Stomach smooth muscle (tissue), 2 donors: ENCODE measurements at regions not wholly inside any gene's neighbourhood (a gene's known extent, or its start where the extent isn't known, plus 50 kb on each side); places are given as distances from the start of the nearest gene placed in this dataset.
"Not testable (repeated sequence)": the region's sequence is repeated elsewhere in the genome, so short reads cannot be mapped to it uniquely, and the experiment has no call there.

Experiments used
- H3K27ac ChIP-seq: one replicate; pipeline ENCODE4 v1.7.0; 2013; ENCODE audit warnings: mild to moderate bottlenecking, low read length, inconsistent platforms
- H3K27me3 ChIP-seq, 2 donors: one replicate each; pipeline ENCODE4 v1.7.0; 2013; ENCODE audit warnings: low read length in 2 of 2; ENCODE audit not compliant: insufficient read depth in 2 of 2, control insufficient read depth in 1 of 2
- H3K36me3 ChIP-seq, 2 donors: one replicate each; pipeline ENCODE4 v1.7.0; 2013; ENCODE audit warnings: low read length in 2 of 2; ENCODE audit not compliant: control insufficient read depth in 2 of 2, insufficient read depth in 2 of 2
- H3K4me1 ChIP-seq: one replicate; pipeline ENCODE4 v1.7.0; 2013; ENCODE audit warnings: low read length; ENCODE audit not compliant: control insufficient read depth, insufficient read depth
- H3K4me3 ChIP-seq, 2 donors: one replicate each; pipeline ENCODE4 v1.7.0; 2013; ENCODE audit warnings: low read length in 2 of 2
- H3K9ac ChIP-seq, 2 donors: one replicate each; pipeline ENCODE4 v1.7.0; 2013; ENCODE audit warnings: low read length in 2 of 2, mild to moderate bottlenecking in 1 of 2
- H3K9me3 ChIP-seq, 2 donors: one replicate each; pipeline ENCODE4 v1.7.0; 2013; ENCODE audit warnings: low read length in 2 of 2; ENCODE audit not compliant: control insufficient read depth in 2 of 2
- donor health status: healthy.
- donor health status: Pancreatic carcinoma.

DNA sequence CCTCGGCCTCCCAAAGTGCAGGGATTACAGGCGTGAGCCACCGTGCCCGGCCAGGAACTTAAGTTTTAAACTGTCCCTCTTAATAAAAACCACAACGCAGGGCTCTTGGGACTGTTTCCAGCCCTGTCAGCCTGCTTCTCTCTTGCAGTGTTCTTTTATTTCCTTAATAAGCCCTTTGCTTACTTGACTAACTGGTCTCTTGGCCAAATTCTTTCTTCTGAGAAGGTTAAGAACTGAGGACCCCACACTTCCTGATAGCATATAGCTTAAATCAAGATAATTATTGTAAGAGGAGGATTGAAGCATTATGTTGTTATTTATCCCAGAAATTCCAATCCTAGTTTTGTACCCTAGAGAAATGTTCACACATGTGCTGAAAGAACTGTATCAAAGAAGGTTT, 128.2 kb upstream of the UXS1 start:
- no peak overlapping the region for H3K4me3 ChIP-seq
- no peaks in the 10 kb centered on the region for H3K36me3 ChIP-seq
- H3K9ac ChIP-seq: no peak overlapping the region
- H3K27me3 ChIP-seq: no peaks in the 10 kb centered on the region
- peak overlapping the region; percentile 8 for H3K27ac ChIP-seq
- no peaks in the 10 kb centered on the region for H3K4me1 ChIP-seq
- no peaks in the 10 kb centered on the region for H3K9me3 ChIP-seq

DNA sequence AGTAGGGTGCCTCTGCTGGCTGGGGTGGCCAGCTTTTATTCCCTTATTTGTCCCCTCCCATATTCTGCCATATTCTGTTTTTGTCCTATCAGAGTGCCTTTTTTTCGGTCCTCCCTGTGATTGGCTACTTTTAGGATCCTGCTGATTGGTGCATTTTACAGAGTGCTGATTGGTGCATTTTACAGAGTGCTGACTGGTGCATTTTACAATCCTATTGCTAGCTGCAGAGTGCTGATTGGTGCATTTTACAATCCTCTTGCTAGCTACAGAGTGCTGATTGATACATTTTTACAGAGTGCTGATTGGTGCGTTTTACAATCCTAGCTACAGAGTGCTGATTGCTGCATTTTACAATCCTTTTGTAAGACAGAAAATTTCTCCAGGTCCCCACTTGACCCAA, 126.3 kb upstream of the UXS1 start:
- H3K27me3 ChIP-seq, H3K4me1 ChIP-seq, H3K9me3 ChIP-seq, H3K27ac ChIP-seq, H3K9ac ChIP-seq, H3K4me3 ChIP-seq, H3K36me3 ChIP-seq: not testable (repeated sequence)

DNA sequence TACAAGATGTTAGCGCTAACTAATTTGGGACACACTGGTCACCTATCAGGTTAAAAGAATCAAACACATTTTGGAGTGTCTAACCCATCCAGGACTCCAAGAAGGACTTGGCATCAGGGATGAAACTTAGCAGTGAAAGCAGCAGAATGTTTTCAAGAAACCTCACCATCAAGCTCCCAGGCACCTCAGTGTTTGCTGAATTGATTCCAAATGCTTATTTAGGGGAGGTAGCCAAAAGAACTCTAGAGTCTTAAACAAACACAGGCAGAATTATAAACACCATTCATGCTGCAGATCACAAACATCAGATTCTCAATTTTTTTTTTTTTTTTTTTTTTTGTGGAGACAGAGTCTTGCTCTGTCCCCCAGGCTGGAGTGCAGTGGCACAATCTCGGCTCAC, 122.8 kb upstream of the UXS1 start:
- Histone ChIP-seq H3K4me3 (no peak overlapping the region), H3K4me1 (no peaks in the 10 kb centered on the region), H3K36me3 (no peaks in the 10 kb centered on the region), H3K27me3 (no peaks in the 10 kb centered on the region), H3K27ac (no peak overlapping the region), H3K9ac (no peak overlapping the region), H3K9me3 (no peaks in the 10 kb centered on the region)

DNA sequence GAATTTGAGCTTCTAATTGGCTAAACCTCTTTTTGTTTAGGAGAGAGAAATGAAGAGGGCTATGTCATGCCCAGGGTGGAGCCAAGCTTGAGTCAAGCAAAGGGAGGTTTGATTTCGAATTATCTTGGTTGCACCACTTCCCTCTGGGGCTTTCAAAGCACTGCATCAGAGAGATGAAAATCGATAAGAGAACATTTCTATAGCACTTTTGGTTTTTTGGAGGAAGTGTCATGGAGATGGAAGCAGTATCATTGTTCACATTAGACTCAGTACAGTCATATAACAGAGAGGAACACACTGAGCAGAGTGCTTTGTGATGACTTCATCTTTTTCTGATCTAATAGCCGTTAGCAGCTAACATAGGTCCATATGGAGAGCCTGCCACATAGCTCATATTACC, 120.3 kb upstream of the UXS1 start:
- Histone ChIP-seq H3K9ac (no peak overlapping the region), H3K4me3 (no peak overlapping the region), H3K36me3 (no peaks in the 10 kb centered on the region), H3K27me3 (no peaks in the 10 kb centered on the region), H3K9me3 (no peaks in the 10 kb centered on the region), H3K27ac (no peak overlapping the region), H3K4me1 (no peaks in the 10 kb centered on the region)

DNA sequence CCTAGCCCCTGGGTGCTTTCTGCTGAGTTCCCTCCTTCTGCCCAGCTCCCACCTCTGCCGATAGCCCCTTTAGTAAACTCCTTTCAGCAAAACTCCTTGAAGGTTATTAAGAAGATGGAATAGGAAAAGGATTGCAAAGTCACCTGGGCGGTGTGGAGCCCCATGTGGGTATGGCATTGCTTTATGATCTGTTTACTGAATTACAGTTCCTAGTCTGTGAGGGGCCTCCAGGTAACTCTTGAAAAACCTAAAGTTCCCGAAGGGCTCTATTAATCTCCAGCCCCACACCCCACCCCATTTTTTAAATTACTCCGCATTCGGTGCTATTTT, 116.9 kb upstream of the UXS1 start:
- Histone ChIP-seq H3K27me3 (no peaks in the 10 kb centered on the region), H3K4me1 (no peaks in the 10 kb centered on the region), H3K9ac (no peak overlapping the region), H3K36me3 (no peaks in the 10 kb centered on the region), H3K4me3 (no peak overlapping the region), H3K27ac (no peak overlapping the region), H3K9me3 (no peaks in the 10 kb centered on the region)

DNA sequence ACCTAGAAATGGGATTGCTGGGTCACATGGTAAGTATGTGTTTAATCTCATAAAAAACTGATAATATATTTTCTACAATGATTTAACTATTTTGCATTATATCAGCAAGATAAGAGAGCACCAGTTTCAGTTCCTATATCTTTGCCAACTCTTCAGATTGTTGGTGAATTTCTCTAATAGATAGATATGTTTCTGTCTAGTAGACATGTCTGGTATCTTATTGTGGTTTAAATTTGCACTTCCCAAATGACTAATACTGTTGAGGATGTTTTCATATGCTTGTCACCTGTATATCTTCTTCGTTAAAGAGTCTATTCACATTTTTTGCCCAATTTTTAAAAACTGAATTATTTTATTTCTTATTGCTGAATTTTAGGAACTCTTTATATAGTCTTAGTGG, 113.8 kb upstream of the UXS1 start:
- Histone ChIP-seq H3K9me3 (no peaks in the 10 kb centered on the region), H3K4me1 (no peaks in the 10 kb centered on the region), H3K4me3 (no peak overlapping the region), H3K9ac (no peak overlapping the region), H3K27me3 (no peaks in the 10 kb centered on the region), H3K36me3 (no peaks in the 10 kb centered on the region), H3K27ac (no peak overlapping the region)

DNA sequence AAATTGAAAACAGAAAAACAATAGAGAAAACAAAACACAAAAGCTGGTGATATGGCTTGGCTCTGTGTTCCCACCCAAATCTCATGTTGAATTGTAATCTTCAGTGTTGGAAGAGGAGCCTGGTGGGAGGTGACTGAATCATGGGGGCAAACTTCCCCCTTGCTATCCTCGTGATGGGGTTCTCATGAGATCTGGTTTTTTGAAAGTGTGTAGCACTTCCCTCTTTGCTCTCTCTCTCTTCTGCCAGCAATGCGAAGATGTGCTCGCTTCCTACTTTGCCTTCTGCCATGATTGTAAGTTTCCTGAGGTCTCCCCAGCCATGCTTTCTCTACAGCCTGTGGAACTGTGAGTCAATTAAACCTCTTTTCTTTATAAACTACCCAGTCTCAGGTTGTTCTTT, 112.3 kb upstream of the UXS1 start:
- H3K27ac ChIP-seq: no peak overlapping the region
- no peaks in the 10 kb centered on the region for H3K36me3 ChIP-seq
- H3K27me3 ChIP-seq: no peaks in the 10 kb centered on the region
- no peaks in the 10 kb centered on the region for H3K4me1 ChIP-seq
- no peaks in the 10 kb centered on the region for H3K9me3 ChIP-seq
- H3K9ac ChIP-seq: no peak overlapping the region
- H3K4me3 ChIP-seq: no peak overlapping the region

DNA sequence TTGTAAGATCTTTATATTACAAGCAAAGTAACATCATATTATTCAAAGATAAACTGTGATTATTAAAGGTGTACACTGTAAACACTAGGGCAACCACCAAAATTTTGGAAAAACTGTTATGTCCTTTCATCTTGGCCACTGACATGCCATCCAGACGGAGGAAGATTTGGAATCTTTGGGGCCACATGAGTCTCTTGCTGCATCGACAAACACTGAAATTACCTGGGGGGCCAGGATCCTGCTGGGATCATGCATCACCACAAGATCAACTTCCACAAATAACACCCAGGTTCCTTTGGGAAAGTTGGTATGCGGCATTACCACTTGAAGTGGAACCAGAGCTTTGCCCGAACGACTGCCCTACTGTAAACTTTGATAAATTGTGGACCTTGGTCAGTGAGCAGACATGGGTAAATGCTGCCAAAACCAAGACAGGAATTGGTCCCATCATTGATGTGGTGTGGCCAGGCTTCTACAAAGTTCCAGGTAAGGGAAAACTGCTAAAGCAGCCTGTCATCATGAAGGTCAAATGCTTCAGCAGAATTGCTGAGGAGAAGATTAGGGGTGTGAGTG, 110.6 kb upstream of the UXS1 start:
- no peak overlapping the region for H3K4me3 ChIP-seq
- H3K27me3 ChIP-seq: no peaks in the 10 kb centered on the region
- no peaks in the 10 kb centered on the region for H3K9me3 ChIP-seq
- no peaks in the 10 kb centered on the region for H3K4me1 ChIP-seq
- H3K27ac ChIP-seq: no peak overlapping the region
- H3K9ac ChIP-seq: no peak overlapping the region
- no peaks in the 10 kb centered on the region for H3K36me3 ChIP-seq

DNA sequence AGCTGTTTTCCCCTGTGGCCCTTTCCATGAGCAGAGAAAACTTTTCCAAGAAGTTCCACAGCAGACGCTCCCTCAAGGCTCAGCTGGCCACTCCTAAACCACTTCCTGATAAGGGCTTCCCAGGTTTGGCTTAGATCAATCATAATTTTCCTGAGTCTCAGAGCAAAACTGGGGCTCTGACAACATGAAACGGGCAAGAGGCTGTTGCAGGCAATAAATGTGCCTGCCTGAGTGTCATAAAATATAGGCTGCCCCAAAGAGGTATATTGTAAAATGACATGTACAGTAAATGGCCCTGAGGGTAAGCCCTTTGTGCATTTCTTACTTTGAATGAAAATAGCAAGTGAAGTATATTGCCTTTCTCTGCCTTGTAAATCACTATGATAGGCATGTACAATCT, 105.6 kb upstream of the UXS1 start:
- H3K36me3 ChIP-seq: no peaks in the 10 kb centered on the region
- H3K27ac ChIP-seq: no peak overlapping the region
- no peaks in the 10 kb centered on the region for H3K4me1 ChIP-seq
- no peak overlapping the region for H3K9ac ChIP-seq
- no peaks in the 10 kb centered on the region for H3K27me3 ChIP-seq
- H3K4me3 ChIP-seq: no peak overlapping the region
- no peaks in the 10 kb centered on the region for H3K9me3 ChIP-seq

DNA sequence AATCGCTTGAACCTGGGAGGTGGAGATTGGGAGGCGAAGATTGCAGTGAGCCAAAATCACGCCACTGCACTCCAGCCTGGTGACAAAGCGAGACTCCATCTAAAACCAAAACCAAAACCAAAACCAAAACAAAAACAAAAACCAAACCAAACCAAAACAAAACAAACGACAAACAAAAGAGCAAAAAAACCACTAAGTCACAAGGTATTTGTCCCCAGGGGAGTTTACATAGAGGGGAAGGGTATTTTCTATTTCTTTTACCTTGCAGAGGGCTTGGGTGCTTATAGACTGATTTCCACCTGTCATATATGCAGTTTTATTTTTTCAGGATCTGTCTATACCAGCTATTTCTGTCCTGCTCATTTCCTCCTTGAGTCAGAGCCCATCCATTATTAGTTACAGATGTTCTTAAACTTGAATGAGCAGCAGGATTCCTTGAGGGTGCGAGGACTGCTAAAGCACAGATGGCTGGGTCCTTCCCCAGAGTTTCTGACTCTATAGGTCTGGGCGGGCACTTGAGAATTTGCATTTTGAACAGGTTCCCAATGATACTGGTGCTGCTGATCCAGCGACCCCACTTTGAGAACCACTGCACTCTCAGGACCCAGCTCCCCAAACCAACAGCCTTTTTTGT, 102.2 kb upstream of the UXS1 start:
- no peaks in the 10 kb centered on the region for H3K9me3 ChIP-seq
- H3K9ac ChIP-seq: no peak overlapping the region
- no peaks in the 10 kb centered on the region for H3K27me3 ChIP-seq
- H3K4me3 ChIP-seq: no peak overlapping the region
- H3K4me1 ChIP-seq: no peaks in the 10 kb centered on the region
- H3K36me3 ChIP-seq: no peaks in the 10 kb centered on the region
- H3K27ac ChIP-seq: no peak overlapping the region

DNA sequence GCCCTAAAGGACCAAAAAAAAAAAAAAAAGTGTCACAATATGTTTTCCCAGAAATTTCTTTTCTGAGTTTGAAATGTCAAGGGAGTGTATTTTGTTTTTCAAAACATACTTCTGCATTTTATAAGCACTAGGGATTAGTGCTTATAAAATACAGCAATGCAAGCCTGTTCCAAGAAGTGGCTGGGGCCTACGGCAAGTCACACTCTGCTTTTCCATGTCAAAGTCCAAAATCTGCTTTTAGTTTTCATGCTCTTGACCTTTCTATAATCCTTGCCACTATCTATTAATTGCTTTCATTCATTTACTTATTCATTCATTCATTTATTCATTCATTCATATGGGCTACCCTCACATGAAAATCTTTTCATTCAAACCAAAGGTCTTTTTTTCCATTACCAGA, 100.1 kb upstream of the UXS1 start:
- H3K9me3 ChIP-seq: no peaks in the 10 kb centered on the region
- H3K27me3 ChIP-seq: no peaks in the 10 kb centered on the region
- no peak overlapping the region for H3K9ac ChIP-seq
- H3K4me1 ChIP-seq: no peaks in the 10 kb centered on the region
- no peak overlapping the region for H3K4me3 ChIP-seq
- no peaks in the 10 kb centered on the region for H3K36me3 ChIP-seq
- no peak overlapping the region for H3K27ac ChIP-seq
